ENCODE measurements at regions not wholly inside any gene's neighbourhood (a gene's known extent, or its start where the extent isn't known, plus 50 kb on each side); places are given as distances from the start of the nearest gene placed in this dataset.

- ChIA-PET POLR2A (interaction anchor here (0.6 to 1.0 kb wide), 2 partner anchors 47 to 99 kb away, joined by 3 read pairs; partner anchors contain the start of gene ENC1), CTCF (interaction anchor here (0.6 to 0.8 kb wide), 2 partner anchors 89 to 102 kb away, joined by 3 to 4 read pairs; no protein-coding TSS in a partner anchor)
- H3K4me1 ChIP-seq (ENCODE audit: control insufficient read depth, insufficient read depth, low read length): peaks cover 27% of the 10 kb centered on the region
- no peaks in the 10 kb centered on the region for H3K36me3 ChIP-seq (ENCODE audit: control insufficient read depth in 2 of 2, insufficient read depth in 1 of 2, low read length in 2 of 2)
- H3K27ac ChIP-seq (ENCODE audit: extremely low read depth, low read depth, low read length): no peak overlapping the region
- TF ChIP-seq ZBTB20 (tag by site-specific recombination; IDR thresholded peaks at IDR 0.05) (peak; percentile 80), ZNF366 (tag by site-specific recombination; conservative IDR thresholded peaks at IDR 0.05) (no peak), ZNF426 (tag by site-specific recombination; IDR thresholded peaks at IDR 0.05) (no peak)
- H3K4me3 ChIP-seq (ENCODE audit: low read depth, low read length): no peak overlapping the region
- no peaks in the 10 kb centered on the region for H3K9me3 ChIP-seq (ENCODE audit: control insufficient read depth, insufficient read depth, low read depth, low read length)
Observed at GRCh38 chr5:74541381-74541781, 99.1 kb downstream of the ENC1 start.

- ChIA-PET POLR2A (interaction anchor here (1.0 kb wide), 1 partner anchor 100 kb away, joined by 3 read pairs; the partner anchor contains the start of gene ENC1), CTCF (interaction anchor here (0.8 to 1.1 kb wide), 2 partner anchors 103 to 109 kb away, joined by 3 read pairs; no protein-coding TSS in a partner anchor)
- Histone ChIP-seq H3K27ac (ENCODE audit: extremely low read depth, low read depth, low read length) (no peak overlapping the region), H3K36me3 (ENCODE audit: control insufficient read depth in 2 of 2, insufficient read depth in 1 of 2, low read length in 2 of 2) (no peaks in the 10 kb centered on the region), H3K9me3 (ENCODE audit: control insufficient read depth, insufficient read depth, low read depth, low read length) (no peaks in the 10 kb centered on the region), H3K4me3 (ENCODE audit: low read depth, low read length) (no peak overlapping the region), H3K4me1 (ENCODE audit: control insufficient read depth, insufficient read depth, low read length) (peaks cover 29% of the 10 kb centered on the region)
- TF ChIP-seq ZFP37 (tag by site-specific recombination; IDR thresholded peaks at IDR 0.05) (no peak), ZNF670 (tag by site-specific recombination; IDR thresholded peaks at IDR 0.05; ENCODE audit: low read depth) (no peak), ZNF426 (tag by site-specific recombination; IDR thresholded peaks at IDR 0.05) (no peak), KLF1 (tag by site-specific recombination; IDR thresholded peaks at IDR 0.05) (no peak), ZBTB48 (tag by site-specific recombination; IDR thresholded peaks at IDR 0.05) (no peak), ZNF514 (tag by site-specific recombination; IDR thresholded peaks at IDR 0.05) (no peak), ZNF433 (tag by site-specific recombination; IDR thresholded peaks at IDR 0.05; ENCODE audit: low read depth) (no peak), ZNF324 (tag by site-specific recombination; IDR thresholded peaks at IDR 0.05) (no peak), ZFHX2 (tag by site-specific recombination; conservative IDR thresholded peaks at IDR 0.05) (no peak), REPIN1 (tag by site-specific recombination; IDR thresholded peaks at IDR 0.05; ENCODE audit: low read depth) (no peak), SALL2 (tag by site-specific recombination; IDR thresholded peaks at IDR 0.05; ENCODE audit: borderline replicate concordance) (no peak), ZFP41 (tag by site-specific recombination; IDR thresholded peaks at IDR 0.05; ENCODE audit: borderline replicate concordance) (no peak), MEIS1 (CRISPR knock-in tag; IDR thresholded peaks at IDR 0.05; ENCODE audit: borderline replicate concordance) (no peak), IKZF3 (tag by site-specific recombination; IDR thresholded peaks at IDR 0.05) (no peak), INSM2 (tag by site-specific recombination; IDR thresholded peaks at IDR 0.05) (no peak), ZEB2 (tag by site-specific recombination; IDR thresholded peaks at IDR 0.05) (no peak), HIC1 (tag by site-specific recombination; IDR thresholded peaks at IDR 0.05) (no peak)
Observed at GRCh38 chr5:74540622-74541021, 99.9 kb downstream of the ENC1 start.

- no peak for TF ChIP-seq ZNF37A (tag by site-specific recombination; IDR thresholded peaks at IDR 0.05)
- no peak for TF ChIP-seq ZNF239 (tag by site-specific recombination; IDR thresholded peaks at IDR 0.05)
- TF ChIP-seq PRDM6 (tag by site-specific recombination; IDR thresholded peaks at IDR 0.05): no peak
- TF ChIP-seq ZNF362 (tag by site-specific recombination; IDR thresholded peaks at IDR 0.05): no peak
- TF ChIP-seq ZFP37 (tag by site-specific recombination; IDR thresholded peaks at IDR 0.05): no peak
- TF ChIP-seq WT1 (tag by site-specific recombination; IDR thresholded peaks at IDR 0.05): no peak
- TF ChIP-seq SCRT1 (tag by site-specific recombination; IDR thresholded peaks at IDR 0.05; ENCODE audit: borderline replicate concordance): no peak
- TF ChIP-seq ZFP41 (tag by site-specific recombination; IDR thresholded peaks at IDR 0.05; ENCODE audit: borderline replicate concordance): no peak
- TF ChIP-seq ZNF48 (tag by site-specific recombination; IDR thresholded peaks at IDR 0.05): no peak
- TF ChIP-seq KLF9 (tag by site-specific recombination; IDR thresholded peaks at IDR 0.05; ENCODE audit: low read depth): no peak
- Histone ChIP-seq H3K4me1 (ENCODE audit: control insufficient read depth, insufficient read depth, low read length) (peaks cover 29% of the 10 kb centered on the region), H3K9me3 (ENCODE audit: control insufficient read depth, insufficient read depth, low read depth, low read length) (no peaks in the 10 kb centered on the region), H3K27ac (ENCODE audit: extremely low read depth, low read depth, low read length) (no peak overlapping the region), H3K36me3 (ENCODE audit: control insufficient read depth in 2 of 2, insufficient read depth in 1 of 2, low read length in 2 of 2) (no peaks in the 10 kb centered on the region), H3K4me3 (ENCODE audit: low read depth, low read length) (no peak overlapping the region)
- CTCF ChIA-PET: interaction anchor here (1.1 kb wide), 1 partner anchor 109 kb away, joined by 3 read pairs; no protein-coding TSS in a partner anchor
- POLR2A ChIA-PET: interaction anchor here (0.7 kb wide), 1 partner anchor 873 kb away, joined by 5 read pairs; no protein-coding TSS in a partner anchor
Observed at GRCh38 chr5:74539986-74540385, 100.5 kb downstream of the ENC1 start.

Data from HEK293 (cell line).